CD14-positive monocyte (primary cell): ENCODE measurements at regions not wholly inside any gene's neighbourhood (a gene's known extent, or its start where the extent isn't known, plus 50 kb on each side); places are given as distances from the start of the nearest gene placed in this dataset.

ENCODE experiments used
- DNase-seq, 3 donors: peaks; one replicate each; pipeline ENCODE4 v3.0.0-alpha.2; 2011 to 2022
- H2AFZ ChIP-seq: 2 replicates; pipeline ENCODE4 v1.6.0; 2012; ENCODE audit warnings: mild to moderate bottlenecking, low read depth, low read length, inconsistent platforms; ENCODE audit not compliant: insufficient read depth, poor library complexity, severe bottlenecking
- H3K27ac ChIP-seq, 2 donors: 1 replicate in 1 of 2; 2 replicates in 1 of 2; pipeline ENCODE4 v1.5.1; 2012 to 2013; ENCODE audit warnings: low read length in 2 of 2, control low read depth in 1 of 2, inconsistent platforms in 1 of 2, low read depth in 1 of 2, mild to moderate bottlenecking in 1 of 2
- H3K27me3 ChIP-seq, 2 donors: one replicate each; pipeline versions ENCODE4 v1.6.0 to v1.6.1; 2011 to 2013; ENCODE audit warnings: low read length in 2 of 2; ENCODE audit not compliant: control insufficient read depth in 2 of 2, insufficient read depth in 2 of 2
- H3K36me3 ChIP-seq, 2 donors: replicated peaks in 1 of 2; 1 replicate in 1 of 2; 2 replicates in 1 of 2; pipeline versions ENCODE4 v1.5.1 to v1.6.1; 2012 to 2013; ENCODE audit warnings: low read length in 2 of 2, control low read depth in 1 of 2, inconsistent platforms in 1 of 2, mild to moderate bottlenecking in 1 of 2; ENCODE audit not compliant: insufficient read depth in 2 of 2, control insufficient read depth in 1 of 2
- H3K4me1 ChIP-seq, 2 donors: 1 replicate in 1 of 2; 2 replicates in 1 of 2; pipeline versions ENCODE4 v1.5.1 to v1.6.1; 2012 to 2013; ENCODE audit warnings: low read length in 2 of 2, control low read depth in 1 of 2, inconsistent platforms in 1 of 2, mild to moderate bottlenecking in 1 of 2, moderate library complexity in 1 of 2; ENCODE audit not compliant: insufficient read depth in 2 of 2, control insufficient read depth in 1 of 2
- H3K4me2 ChIP-seq: replicated peaks from 2 replicates; pipeline ENCODE3; 2012; ENCODE audit warnings: low read length, moderate library complexity, mild to moderate bottlenecking; ENCODE audit not compliant: poor library complexity, severe bottlenecking; ENCODE audit errors: extremely low read depth
- H3K4me3 ChIP-seq, 3 experiments: fragments of 200-600 bp in 1 of 3; sonication (generic) in 1 of 3; replicated peaks in 1 of 3; 1 replicate in 2 of 3; 2 replicates in 1 of 3; pipeline ENCODE4 v1.5.1; 2011 to 2013; ENCODE audit warnings: low read length in 3 of 3, mild to moderate bottlenecking in 3 of 3, control low read depth in 2 of 3, low read depth in 2 of 3, inconsistent platforms in 1 of 3, moderate library complexity in 1 of 3
- H3K79me2 ChIP-seq: 2 replicates; pipeline ENCODE4 v1.6.0; 2012; ENCODE audit warnings: mild to moderate bottlenecking, control low read depth, inconsistent platforms, low read length, moderate library complexity; ENCODE audit not compliant: insufficient read depth
- H3K9ac ChIP-seq: 2 replicates; pipeline ENCODE4 v1.6.0; 2017; ENCODE audit warnings: low read length, mild to moderate bottlenecking; ENCODE audit not compliant: insufficient read depth, poor library complexity, severe bottlenecking
- H3K9me3 ChIP-seq, 2 donors: replicated peaks in 1 of 2; 1 replicate in 1 of 2; 2 replicates in 1 of 2; pipeline versions ENCODE4 v1.5.1 to v1.6.1; 2012 to 2013; ENCODE audit warnings: low read length in 2 of 2, control low read depth in 1 of 2; ENCODE audit not compliant: control insufficient read depth in 1 of 2, insufficient read depth in 1 of 2
- H4K20me1 ChIP-seq: 2 replicates; pipeline ENCODE4 v1.6.0; 2012; ENCODE audit warnings: mild to moderate bottlenecking, low read length, control low read depth, moderate library complexity; ENCODE audit not compliant: insufficient read depth
- H3K27ac Mint-ChIP-seq, 7 donors: one replicate each; pipeline ENCODE4 v1.8.0; 2020; ENCODE audit warnings: mild to moderate bottlenecking in 7 of 7, mixed read lengths in 7 of 7, moderate library complexity in 6 of 7, inconsistent platforms in 2 of 7
- H3K27me3 Mint-ChIP-seq, 3 donors: one replicate each; pipeline ENCODE4 v1.8.0; 2021 to 2022; ENCODE audit warnings: low read depth in 3 of 3, mild to moderate bottlenecking in 3 of 3, mixed read lengths in 3 of 3, moderate library complexity in 3 of 3, inconsistent platforms in 1 of 3
- H3K36me3 Mint-ChIP-seq, 2 donors: one replicate each; pipeline ENCODE4 v1.8.0; 2020; ENCODE audit warnings: mixed read lengths in 2 of 2, inconsistent platforms in 1 of 2, mild to moderate bottlenecking in 1 of 2
- H3K4me1 Mint-ChIP-seq: one replicate; pipeline ENCODE4 v1.8.0; 2020; ENCODE audit warnings: mild to moderate bottlenecking, mixed read lengths
- H3K4me3 Mint-ChIP-seq, 2 donors: one replicate each; pipeline ENCODE4 v1.8.0; 2020; ENCODE audit warnings: mild to moderate bottlenecking in 2 of 2, mixed read lengths in 2 of 2, moderate library complexity in 1 of 2
- H3K9me3 Mint-ChIP-seq, 7 donors: one replicate each; pipeline ENCODE4 v1.8.0; 2020 to 2022; ENCODE audit warnings: mixed read lengths in 7 of 7, mild to moderate bottlenecking in 6 of 7, moderate library complexity in 6 of 7, inconsistent platforms in 2 of 7
- WGBS: methylation state at CpG from one replicate; pipeline ENCODE4 v1.1.5; 2013; ENCODE audit warnings: missing lambda C conversion rate; ENCODE audit not compliant: insufficient coverage; 5-methylcytosine and 5-hydroxymethylcytosine counted together
- intact Hi-C, 2 donors: fragments of 100-400 bp; cut with micrococcal nuclease; formaldehyde crosslinking; loops; one replicate each; pipeline versions ENCODE4 v1.15.0 to v1.15.1; 2023
- TF ChIP-seq, protein P1 (sequence below): fragments of 200-600 bp; IDR thresholded peaks from one replicate; pipeline ENCODE4 v1.8.0; 2022; ENCODE audit warnings: antibody characterized with exemption, mild to moderate bottlenecking

- 100% methylated on average over 1 of the region's 3 CpGs for WGBS
- H3K4me2 ChIP-seq = no peak overlapping the region
- H3K79me2 ChIP-seq = no peaks in the 10 kb centered on the region
- no peaks in the 10 kb centered on the region for H3K36me3 Mint-ChIP-seq
- H3K4me3 Mint-ChIP-seq = no peak overlapping the region
- H2AFZ ChIP-seq = no peak overlapping the region
- H3K4me1 Mint-ChIP-seq = no peaks in the 10 kb centered on the region
- H3K27me3 ChIP-seq = no peaks in the 10 kb centered on the region
- intact Hi-C loops = no loop called here
- H3K27me3 Mint-ChIP-seq = peaks cover 0 to 3% (median 3%) of the 10 kb centered on the region in 3 donors
- no peaks in the 10 kb centered on the region for H3K9me3 ChIP-seq
- H3K9me3 Mint-ChIP-seq = peaks cover 0 to 4% (median 2%) of the 10 kb centered on the region in 7 donors
- H3K27ac ChIP-seq = no peak overlapping the region
- H3K27ac Mint-ChIP-seq = no peak overlapping the region
- TF ChIP-seq, protein P1, sequence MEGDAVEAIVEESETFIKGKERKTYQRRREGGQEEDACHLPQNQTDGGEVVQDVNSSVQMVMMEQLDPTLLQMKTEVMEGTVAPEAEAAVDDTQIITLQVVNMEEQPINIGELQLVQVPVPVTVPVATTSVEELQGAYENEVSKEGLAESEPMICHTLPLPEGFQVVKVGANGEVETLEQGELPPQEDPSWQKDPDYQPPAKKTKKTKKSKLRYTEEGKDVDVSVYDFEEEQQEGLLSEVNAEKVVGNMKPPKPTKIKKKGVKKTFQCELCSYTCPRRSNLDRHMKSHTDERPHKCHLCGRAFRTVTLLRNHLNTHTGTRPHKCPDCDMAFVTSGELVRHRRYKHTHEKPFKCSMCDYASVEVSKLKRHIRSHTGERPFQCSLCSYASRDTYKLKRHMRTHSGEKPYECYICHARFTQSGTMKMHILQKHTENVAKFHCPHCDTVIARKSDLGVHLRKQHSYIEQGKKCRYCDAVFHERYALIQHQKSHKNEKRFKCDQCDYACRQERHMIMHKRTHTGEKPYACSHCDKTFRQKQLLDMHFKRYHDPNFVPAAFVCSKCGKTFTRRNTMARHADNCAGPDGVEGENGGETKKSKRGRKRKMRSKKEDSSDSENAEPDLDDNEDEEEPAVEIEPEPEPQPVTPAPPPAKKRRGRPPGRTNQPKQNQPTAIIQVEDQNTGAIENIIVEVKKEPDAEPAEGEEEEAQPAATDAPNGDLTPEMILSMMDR = no peak
- DNase-seq = no peak
- H4K20me1 ChIP-seq = no peaks in the 10 kb centered on the region
- H3K9ac ChIP-seq = no peak overlapping the region
- no peaks in the 10 kb centered on the region for H3K4me1 ChIP-seq
- H3K36me3 ChIP-seq = no peaks in the 10 kb centered on the region
- no peak overlapping the region for H3K4me3 ChIP-seq
Measured at GRCh38 chr12:127205781-127206555, 1061.0 kb upstream of the TMEM132C start.

DNA sequence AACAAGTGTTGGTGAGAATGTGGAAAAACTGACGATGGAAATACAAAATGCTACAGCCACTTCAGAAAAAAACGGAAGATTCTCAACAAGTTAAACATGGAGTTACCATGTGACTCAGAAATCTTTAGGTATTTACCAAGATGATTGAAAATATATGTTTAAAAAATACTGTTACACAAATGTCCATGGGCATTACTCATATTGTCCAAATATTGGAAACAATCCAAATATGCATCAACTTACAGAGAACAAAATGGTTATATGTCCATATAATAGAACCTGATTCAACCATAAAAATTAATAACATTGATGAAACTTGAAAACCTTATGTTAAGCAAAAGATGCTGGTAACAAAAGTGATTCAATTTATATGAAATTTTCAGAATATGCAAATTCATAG is 1057.7 kb upstream of the TMEM132C start:
- no peak overlapping the region for H3K4me3 Mint-ChIP-seq
- H2AFZ ChIP-seq = no peak overlapping the region
- TF ChIP-seq, protein P1 = no peak
- H4K20me1 ChIP-seq = no peaks in the 10 kb centered on the region
- H3K27me3 ChIP-seq = no peaks in the 10 kb centered on the region
- H3K4me1 ChIP-seq = no peaks in the 10 kb centered on the region
- no peaks in the 10 kb centered on the region for H3K36me3 Mint-ChIP-seq
- H3K9me3 Mint-ChIP-seq = peaks cover 0 to 20% (median 8%) of the 10 kb centered on the region in 7 donors
- no CpG with 5 or more reads among the region's 2 CpGs for WGBS
- no peaks in the 10 kb centered on the region for H3K4me1 Mint-ChIP-seq
- peaks cover 5 to 13% of the 10 kb centered on the region in 2 donors for H3K9me3 ChIP-seq
- H3K36me3 ChIP-seq = no peaks in the 10 kb centered on the region
- no peak overlapping the region for H3K9ac ChIP-seq
- intact Hi-C loops = no loop called here
- H3K79me2 ChIP-seq = no peaks in the 10 kb centered on the region
- H3K27me3 Mint-ChIP-seq = peaks cover 0 to 3% (median 3%) of the 10 kb centered on the region in 3 donors
- no peak overlapping the region for H3K27ac ChIP-seq
- no peak for DNase-seq
- H3K4me3 ChIP-seq = no peak overlapping the region
- no peak overlapping the region for H3K4me2 ChIP-seq
- H3K27ac Mint-ChIP-seq = no peak overlapping the region
